ENCODE measurements at regions not wholly inside any gene's neighbourhood (a gene's known extent, or its start where the extent isn't known, plus 50 kb on each side); places are given as distances from the start of the nearest gene placed in this dataset.

- TF ChIP-seq CTCF (conservative IDR thresholded peaks at IDR 0.05; ENCODE audit: low read depth, low read length) (no peak), EZH2 (IDR thresholded peaks at IDR 0.05; ENCODE audit: low read length, unreplicated experiment) (no peak), EZH2phosphoT487 (IDR thresholded peaks at IDR 0.05; ENCODE audit: borderline replicate concordance, low read length) (no peak)
Measured at GRCh38 chr12:68440068-68440581, 108.0 kb upstream of the MDM1 start.
